Endothelial cell of umbilical vein (primary cell): ENCODE measurements at regions not wholly inside any gene's neighbourhood (a gene's known extent, or its start where the extent isn't known, plus 50 kb on each side); places are given as distances from the start of the nearest gene placed in this dataset.

Experiments used
- BruUV-seq: library from RNA; stranded (reverse); fragments of 400-500 nt; replicated peaks from 2 replicates; lab custom pipeline; 2021; lab: Mats Ljungman, UMichigan
- CTCF ChIA-PET: fragments of 300-600, 350-600 bp; sonication (Branson Sonifier 250); formaldehyde crosslinking; loops from one replicate; lab custom pipeline; 2021; ENCODE audit warnings: antibody characterized with exemption, inconsistent platforms; lab: Charles Lee
- POLR2A ChIA-PET: fragments of 300-600, 350-600 bp; sonication (Branson Sonifier 250); formaldehyde crosslinking; loops from one replicate; lab custom pipeline; 2021; ENCODE audit warnings: antibody characterized with exemption, inconsistent platforms; lab: Charles Lee
- DNase-seq: peaks from one replicate; pipeline ENCODE4 v3.0.0-alpha.2; 2011; ENCODE audit warnings: low read depth, low spot score
- FAIRE-seq: peaks from 2 replicates; lab custom pipeline; 2011; peaks lifted over from hg19 to GRCh38; lab: Jason Lieb, UNC
- H2AFZ ChIP-seq: 2 replicates; pipeline ENCODE4 v1.6.0; 2012; ENCODE audit warnings: low read depth, low read length, control low read depth, inconsistent platforms
- H3K27ac ChIP-seq: 2 replicates; pipeline ENCODE4 v1.5.1; 2011; ENCODE audit warnings: low read depth, mild to moderate bottlenecking, control low read depth, low read length, moderate library complexity; ENCODE audit not compliant: insufficient read depth
- H3K27me3 ChIP-seq, 2 experiments: 2 replicates each; pipeline versions ENCODE4 v1.6.0 to v1.6.1; 2011; ENCODE audit warnings: low read length in 2 of 2, mixed read lengths in 1 of 2; ENCODE audit not compliant: control insufficient read depth in 2 of 2, insufficient read depth in 2 of 2
- H3K36me3 ChIP-seq, 2 experiments: 2 replicates in 1 of 2; 3 replicates in 1 of 2; pipeline ENCODE4 v1.5.1; 2011; ENCODE audit warnings: low read length in 2 of 2, mild to moderate bottlenecking in 1 of 2, moderate library complexity in 1 of 2; ENCODE audit not compliant: control insufficient read depth in 2 of 2, insufficient read depth in 2 of 2; ENCODE audit errors: extremely low read depth in 1 of 2
- H3K4me1 ChIP-seq: 3 replicates; pipeline ENCODE4 v1.5.1; 2011; ENCODE audit warnings: mild to moderate bottlenecking, low read length; ENCODE audit not compliant: control insufficient read depth, insufficient read depth; ENCODE audit errors: extremely low read depth
- H3K4me2 ChIP-seq: 2 replicates; pipeline ENCODE4 v1.6.1; 2011; ENCODE audit warnings: low read length, control low read depth, mixed read lengths; ENCODE audit not compliant: insufficient read depth
- H3K4me3 ChIP-seq, 3 experiments: fragments of 200-600 bp in 1 of 3; sonication (generic), shearing (Covaris generic) in 1 of 3; replicated peaks in 1 of 3; 2 replicates each; pipeline ENCODE4 v1.5.1; 2011 to 2016; ENCODE audit warnings: control low read depth in 3 of 3, low read length in 3 of 3, mild to moderate bottlenecking in 2 of 3, inconsistent platforms in 1 of 3, low read depth in 1 of 3, moderate library complexity in 1 of 3; ENCODE audit not compliant: insufficient read depth in 1 of 3
- H3K79me2 ChIP-seq: 2 replicates; pipeline ENCODE4 v1.6.0; 2012; ENCODE audit warnings: low read length, inconsistent platforms; ENCODE audit not compliant: control insufficient read depth, insufficient read depth
- H3K9ac ChIP-seq: replicated peaks from 2 replicates; pipeline ENCODE3; 2011; ENCODE audit warnings: low read length, control low read depth; ENCODE audit not compliant: insufficient read depth; ENCODE audit errors: extremely low read depth
- H3K9me1 ChIP-seq: replicated peaks from 3 replicates; pipeline ENCODE4 v1.6.0; 2011; ENCODE audit warnings: mild to moderate bottlenecking, low read length; ENCODE audit not compliant: control insufficient read depth, insufficient read depth; ENCODE audit errors: extremely low read depth
- H3K9me3 ChIP-seq: replicated peaks from 2 replicates; pipeline ENCODE4 v1.5.1; 2012; ENCODE audit warnings: low read length, inconsistent platforms; ENCODE audit not compliant: control insufficient read depth, insufficient read depth
- H4K20me1 ChIP-seq: replicated peaks from 2 replicates; pipeline ENCODE3; 2011; ENCODE audit warnings: mild to moderate bottlenecking, low read length; ENCODE audit not compliant: control insufficient read depth, insufficient read depth; ENCODE audit errors: extremely low read depth
- EZH2 ChIP-seq: IDR thresholded peaks from 2 replicates; pipeline ENCODE4 v1.6.1; 2012; ENCODE audit warnings: borderline replicate concordance, low read depth, mild to moderate bottlenecking, moderate library complexity, low read length, inconsistent platforms; ENCODE audit not compliant: severe bottlenecking
- FOS ChIP-seq: IDR thresholded peaks from 2 replicates; pipeline ENCODE4 v1.6.1; 2011; ENCODE audit warnings: mild to moderate bottlenecking, low read length, moderate library complexity, borderline replicate concordance; ENCODE audit not compliant: insufficient read depth
- GATA2 ChIP-seq: IDR thresholded peaks from 2 replicates; pipeline ENCODE4 v1.7.0; 2011; ENCODE audit warnings: low read depth, mild to moderate bottlenecking, moderate library complexity, mixed read lengths, low read length; ENCODE audit not compliant: insufficient read length, insufficient read depth
- JUN ChIP-seq: IDR thresholded peaks from 2 replicates; pipeline ENCODE4 v1.6.1; 2011; ENCODE audit warnings: borderline replicate concordance, low read depth; ENCODE audit not compliant: insufficient read length, insufficient read depth
- MYC ChIP-seq: IDR thresholded peaks from one replicate; pipeline ENCODE4 v1.6.1; 2011; ENCODE audit warnings: mild to moderate bottlenecking, low read depth, low read length
- POLR2A ChIP-seq: IDR thresholded peaks from 2 replicates; pipeline ENCODE4 v1.6.1; 2012; ENCODE audit warnings: low read depth, mild to moderate bottlenecking, control low read depth, low read length
- POLR2AphosphoS5 ChIP-seq: IDR thresholded peaks from 2 replicates; pipeline ENCODE4 v1.6.1; 2012; ENCODE audit warnings: low read depth, mild to moderate bottlenecking, control low read depth, low read length, moderate library complexity; ENCODE audit not compliant: insufficient read depth
- dilution Hi-C: fragments of 300-500 bp; cut with MboI; formaldehyde crosslinking; loops from one replicate; pipeline ENCODE4 v1.15.0; 2019; ENCODE audit warnings: low sequenced_read_pairs; ENCODE audit not compliant: extremely low pct_ligation_motif_present
- intact Hi-C: fragments of 100-400 bp; cut with micrococcal nuclease; formaldehyde crosslinking; loops from one replicate; pipeline ENCODE4 v1.10.0; 2022
- TF ChIP-seq, protein P1 (sequence below): IDR thresholded peaks from 2 replicates; pipeline ENCODE4 v1.6.1; 2011; ENCODE audit not compliant: insufficient read depth, insufficient read length
- TF ChIP-seq, protein P2 (sequence below), 2 donors: IDR thresholded peaks; 1 replicate in 1 of 2; 2 replicates in 1 of 2; pipeline ENCODE4 v1.5.1; 2011; ENCODE audit warnings: low read length in 2 of 2, mild to moderate bottlenecking in 2 of 2, moderate library complexity in 2 of 2, control low read depth in 1 of 2, inconsistent platforms in 1 of 2, low read depth in 1 of 2; ENCODE audit not compliant: insufficient read depth in 1 of 2; ENCODE audit errors: extremely low read depth in 1 of 2

- no peaks in the 10 kb centered on the region for H3K4me1 ChIP-seq
- no peaks in the 10 kb centered on the region for H3K9me1 ChIP-seq
- intact Hi-C loops (no loop called here), dilution Hi-C loops (no loop called here)
- no peaks in the 10 kb centered on the region for H3K36me3 ChIP-seq
- H3K4me2 ChIP-seq, result no peak overlapping the region
- H2AFZ ChIP-seq, result no peak overlapping the region
- no peaks in the 10 kb centered on the region for H3K27me3 ChIP-seq
- CTCF ChIA-PET, result no interaction called here
- DNase-seq, result no peak
- no peak for FAIRE-seq
- H3K9me3 ChIP-seq, result no peaks in the 10 kb centered on the region
- H3K9ac ChIP-seq, result no peak overlapping the region
- no TSS peak for BruUV-seq
- H3K27ac ChIP-seq, result no peak overlapping the region
- POLR2A ChIA-PET, result no interaction called here
- no peak for TF ChIP-seq EZH2
- TF ChIP-seq JUN, result no peak
- TF ChIP-seq FOS, result no peak
- TF ChIP-seq, protein P1, sequence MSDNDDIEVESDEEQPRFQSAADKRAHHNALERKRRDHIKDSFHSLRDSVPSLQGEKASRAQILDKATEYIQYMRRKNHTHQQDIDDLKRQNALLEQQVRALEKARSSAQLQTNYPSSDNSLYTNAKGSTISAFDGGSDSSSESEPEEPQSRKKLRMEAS, result no peak
- TF ChIP-seq POLR2A, result no peak
- TF ChIP-seq, protein P2, sequence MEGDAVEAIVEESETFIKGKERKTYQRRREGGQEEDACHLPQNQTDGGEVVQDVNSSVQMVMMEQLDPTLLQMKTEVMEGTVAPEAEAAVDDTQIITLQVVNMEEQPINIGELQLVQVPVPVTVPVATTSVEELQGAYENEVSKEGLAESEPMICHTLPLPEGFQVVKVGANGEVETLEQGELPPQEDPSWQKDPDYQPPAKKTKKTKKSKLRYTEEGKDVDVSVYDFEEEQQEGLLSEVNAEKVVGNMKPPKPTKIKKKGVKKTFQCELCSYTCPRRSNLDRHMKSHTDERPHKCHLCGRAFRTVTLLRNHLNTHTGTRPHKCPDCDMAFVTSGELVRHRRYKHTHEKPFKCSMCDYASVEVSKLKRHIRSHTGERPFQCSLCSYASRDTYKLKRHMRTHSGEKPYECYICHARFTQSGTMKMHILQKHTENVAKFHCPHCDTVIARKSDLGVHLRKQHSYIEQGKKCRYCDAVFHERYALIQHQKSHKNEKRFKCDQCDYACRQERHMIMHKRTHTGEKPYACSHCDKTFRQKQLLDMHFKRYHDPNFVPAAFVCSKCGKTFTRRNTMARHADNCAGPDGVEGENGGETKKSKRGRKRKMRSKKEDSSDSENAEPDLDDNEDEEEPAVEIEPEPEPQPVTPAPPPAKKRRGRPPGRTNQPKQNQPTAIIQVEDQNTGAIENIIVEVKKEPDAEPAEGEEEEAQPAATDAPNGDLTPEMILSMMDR (IDR thresholded peaks at IDR 0.05; ENCODE audit: extremely low read depth in 1 of 2, insufficient read depth in 1 of 2, low read depth in 1 of 2, low read length in 2 of 2), result no peak
- no peak for TF ChIP-seq GATA2
- no peak for TF ChIP-seq POLR2AphosphoS5
- no peak for TF ChIP-seq MYC
- no peaks in the 10 kb centered on the region for H4K20me1 ChIP-seq
- H3K4me3 ChIP-seq, result no peak overlapping the region
- no peaks in the 10 kb centered on the region for H3K79me2 ChIP-seq
These were observed 597.6 kb downstream of the MATN1 start for GRCh38 chr1:30125821-30126170.
